GM19324 (cell line): ENCODE measurements at regions not wholly inside any gene's neighbourhood (a gene's known extent, or its start where the extent isn't known, plus 50 kb on each side); places are given as distances from the start of the nearest gene placed in this dataset.

Experiments
- ATAC-seq: cut with Tn5 transposase; IDR thresholded peaks from one replicate; pipeline ENCODE4 v1.9.1; 2021; ENCODE audit warnings: mild to moderate bottlenecking, moderate library complexity; ENCODE audit not compliant: unreplicated experiment, low FRiP score

DNA sequence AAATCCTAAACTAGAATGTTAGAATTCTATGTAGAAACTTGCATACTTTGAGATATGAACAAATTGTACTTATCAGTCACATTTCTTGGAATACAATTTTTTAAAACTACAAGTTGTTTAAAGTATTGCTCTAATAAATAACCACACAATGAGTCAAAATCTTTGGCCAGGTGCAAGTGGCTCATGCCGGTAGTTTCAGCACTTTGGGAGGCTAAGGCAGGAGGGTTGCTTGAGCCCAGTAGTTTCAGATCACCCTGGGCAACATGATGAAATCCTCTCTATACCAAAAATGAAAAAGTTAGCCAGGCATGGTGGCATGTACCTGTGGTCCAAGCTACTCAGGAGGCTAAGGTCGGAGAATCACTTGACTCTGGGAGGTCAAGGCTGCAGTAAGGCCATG is 257.8 kb downstream of the COX7C start:
- no peak for ATAC-seq

DNA sequence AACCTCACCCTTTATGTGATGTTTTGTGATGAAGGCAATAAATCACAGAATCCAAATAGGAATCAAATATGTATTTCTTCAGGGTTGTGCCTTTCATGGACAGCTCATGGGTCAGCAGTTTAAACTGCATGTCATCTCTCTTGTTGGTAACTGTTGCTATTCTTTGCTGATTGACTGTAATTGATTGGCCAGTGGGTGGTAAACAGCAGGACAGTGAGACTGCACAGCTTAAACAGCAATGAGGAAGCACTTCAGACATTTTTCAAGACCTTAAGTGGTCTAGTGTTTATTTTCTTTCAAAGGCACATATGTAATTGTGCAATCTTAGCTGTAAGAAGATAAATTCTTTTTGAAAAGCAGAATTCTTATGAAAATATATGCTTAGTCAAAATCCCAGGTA is 260.5 kb downstream of the COX7C start:
- no peak for ATAC-seq

DNA sequence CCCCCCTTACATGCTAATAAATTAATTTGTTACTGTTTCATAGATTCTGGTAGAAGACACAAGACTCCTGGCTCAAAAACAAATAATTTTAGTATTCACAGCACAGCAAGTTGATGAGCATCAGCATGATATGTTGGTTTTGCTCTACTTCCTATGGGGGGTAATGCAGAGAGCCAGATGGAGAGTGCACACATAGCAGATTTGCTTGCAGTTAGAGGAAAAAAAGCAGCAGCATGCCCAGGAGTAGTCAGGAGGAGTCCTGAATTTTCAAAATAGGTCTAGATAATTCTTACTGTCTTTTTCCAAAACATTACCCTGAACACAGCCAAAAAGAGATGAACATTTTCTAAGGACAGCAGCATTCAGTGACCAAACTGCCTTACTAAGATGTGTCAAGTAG is 261.3 kb downstream of the COX7C start:
- ATAC-seq, result no peak

DNA sequence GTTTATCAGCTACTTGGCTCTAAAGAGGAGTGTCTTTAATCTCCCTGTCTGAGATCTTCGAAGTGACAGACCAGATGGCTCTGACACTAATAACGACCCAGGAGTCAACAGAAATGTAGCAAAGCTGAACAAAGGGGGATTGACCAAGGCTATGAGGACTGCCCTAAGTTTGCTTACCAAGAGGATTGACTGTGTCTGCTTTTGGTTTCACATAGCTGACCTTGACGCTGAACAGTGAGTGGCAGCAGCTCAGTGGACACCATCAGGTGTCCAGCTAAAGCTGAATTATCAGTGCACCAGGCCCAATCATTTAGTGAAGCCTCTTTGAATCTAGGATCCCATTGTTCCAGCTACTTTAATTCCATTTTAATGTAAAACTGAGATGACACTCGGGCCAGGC is 262.6 kb downstream of the COX7C start:
- no peak for ATAC-seq

DNA sequence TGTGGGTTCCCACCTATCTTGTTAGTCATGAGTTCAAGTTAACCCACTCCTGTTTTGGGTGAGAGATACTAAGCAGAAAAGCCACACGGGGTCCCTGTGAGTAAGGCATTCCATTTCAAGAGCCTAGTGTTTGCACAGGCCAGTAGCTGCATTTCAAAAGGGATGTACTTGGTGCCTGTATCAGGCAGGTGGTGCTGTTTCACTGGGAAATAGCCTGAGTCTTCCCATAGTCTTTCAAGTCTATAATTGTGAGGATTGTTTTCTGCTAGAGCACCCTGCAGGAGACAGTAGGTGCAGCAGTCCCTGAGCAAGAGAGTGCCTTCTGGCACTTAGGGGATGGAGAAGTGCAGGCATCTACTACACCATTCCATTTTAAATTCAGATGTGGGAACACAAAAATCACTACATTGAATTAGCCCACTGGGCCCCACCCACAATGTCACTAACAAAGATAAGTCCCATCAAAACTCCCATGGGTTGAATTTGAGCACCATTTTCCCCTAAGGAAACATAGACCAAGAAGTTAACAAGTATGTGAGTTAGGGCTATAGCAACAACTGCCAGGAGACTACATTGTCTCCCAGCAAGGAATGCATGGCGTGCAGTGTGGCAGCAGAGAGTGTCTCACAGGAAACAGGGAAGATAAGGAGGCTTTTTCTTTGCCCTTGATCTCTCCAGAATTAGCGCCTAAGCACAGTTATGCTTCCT is 263.2 kb downstream of the COX7C start:
- ATAC-seq, result no peak

DNA sequence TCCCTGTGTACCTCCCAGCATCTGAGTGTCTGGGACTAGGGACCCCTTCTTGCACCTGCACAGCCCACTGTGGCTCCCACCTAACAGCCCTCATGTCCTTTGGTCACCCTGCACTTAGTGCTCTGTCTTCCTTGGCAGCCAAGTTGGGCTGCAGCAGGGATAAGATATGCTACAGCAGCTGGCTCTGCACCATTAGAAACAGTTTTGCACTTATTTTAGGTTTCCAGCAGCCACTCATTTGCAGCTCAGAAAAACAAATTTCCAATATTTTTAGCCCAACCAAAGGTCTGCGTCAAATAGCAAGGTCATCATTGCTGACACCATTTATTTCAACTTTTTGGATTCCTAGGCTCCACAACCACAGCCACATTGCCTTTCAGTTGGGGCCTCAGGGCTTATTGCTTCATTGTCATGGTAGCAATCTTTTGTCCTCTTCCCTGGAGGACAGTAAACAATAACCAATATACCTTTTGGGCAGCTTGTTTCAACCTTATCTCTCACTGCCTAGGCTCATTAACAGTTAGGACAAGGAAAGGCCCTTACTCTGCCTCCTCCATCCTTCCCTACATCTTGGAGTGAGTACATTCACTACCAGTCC is 263.9 kb downstream of the COX7C start:
- no peak for ATAC-seq

DNA sequence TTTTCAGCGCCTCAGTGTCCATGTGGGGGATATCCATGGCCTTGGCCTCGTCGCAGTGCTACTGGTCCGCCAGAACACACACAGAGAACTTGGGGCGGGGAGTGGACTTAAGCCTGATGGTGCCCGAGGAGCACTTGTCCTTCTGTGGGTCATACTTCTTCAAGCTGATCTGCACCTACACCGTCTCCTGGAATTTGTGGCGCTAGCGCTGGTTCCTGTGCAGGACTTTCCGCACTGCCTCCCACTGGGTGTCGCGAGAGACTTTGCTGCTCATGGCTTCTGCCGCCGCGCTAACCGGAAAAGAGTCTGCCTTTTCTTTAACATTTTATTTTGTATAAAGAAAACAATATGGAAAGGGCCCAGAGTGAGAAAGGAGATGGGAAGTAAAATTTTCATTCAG is 266.9 kb downstream of the COX7C start:
- ATAC-seq, result no peak

DNA sequence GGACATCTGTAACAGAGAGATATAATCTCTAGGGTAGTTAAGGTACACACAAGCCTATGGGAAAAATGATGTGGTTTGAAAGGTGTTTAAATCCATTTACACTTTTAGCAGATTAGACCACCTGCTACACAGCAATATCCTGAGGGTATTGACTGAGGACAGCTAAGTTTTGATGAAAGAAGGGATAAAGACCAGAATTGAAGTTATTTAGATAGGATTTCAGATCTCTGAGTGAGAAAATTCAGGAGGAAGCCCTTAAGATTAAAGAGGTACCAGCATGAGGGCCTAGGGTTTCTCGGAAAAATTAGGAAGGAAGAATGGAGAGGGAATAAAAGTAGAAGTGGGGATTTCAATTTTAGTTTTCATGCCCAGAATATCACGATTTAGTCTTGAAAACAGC is 267.3 kb downstream of the COX7C start:
- no peak for ATAC-seq

DNA sequence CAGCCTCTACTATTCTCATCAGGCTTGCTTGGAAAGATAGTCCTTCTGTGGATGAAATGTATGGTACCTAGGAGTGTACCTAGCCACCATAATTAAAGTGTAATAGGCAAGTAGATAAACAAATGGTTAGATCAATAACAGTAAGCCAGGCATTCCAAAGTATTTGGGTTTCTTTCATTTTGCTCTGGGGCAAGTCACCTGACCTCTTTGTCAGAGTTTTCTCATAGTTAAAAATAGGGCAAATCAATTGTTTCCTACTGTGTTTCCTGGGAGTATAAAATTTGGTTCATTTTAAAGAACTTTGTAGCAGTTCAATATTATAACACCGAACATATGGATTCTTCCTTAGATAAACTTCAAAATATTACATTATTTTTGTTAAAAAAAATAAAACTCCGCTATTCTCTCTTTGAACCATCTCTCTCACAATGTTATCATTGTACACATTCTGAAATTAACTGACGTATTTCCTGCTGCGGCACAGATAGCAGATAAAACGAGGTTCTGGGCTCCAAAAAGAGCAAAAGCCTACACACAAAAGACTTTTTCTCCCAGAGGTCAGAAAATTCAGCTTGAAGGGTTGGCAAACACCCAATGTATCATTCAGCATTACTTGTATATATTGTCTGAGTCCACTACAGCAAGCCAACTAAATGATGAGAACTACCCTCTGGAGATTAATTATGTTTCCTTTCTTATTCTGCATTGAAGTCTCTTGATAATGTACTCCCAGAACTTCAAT is 267.9 kb downstream of the COX7C start:
- ATAC-seq, result no peak

DNA sequence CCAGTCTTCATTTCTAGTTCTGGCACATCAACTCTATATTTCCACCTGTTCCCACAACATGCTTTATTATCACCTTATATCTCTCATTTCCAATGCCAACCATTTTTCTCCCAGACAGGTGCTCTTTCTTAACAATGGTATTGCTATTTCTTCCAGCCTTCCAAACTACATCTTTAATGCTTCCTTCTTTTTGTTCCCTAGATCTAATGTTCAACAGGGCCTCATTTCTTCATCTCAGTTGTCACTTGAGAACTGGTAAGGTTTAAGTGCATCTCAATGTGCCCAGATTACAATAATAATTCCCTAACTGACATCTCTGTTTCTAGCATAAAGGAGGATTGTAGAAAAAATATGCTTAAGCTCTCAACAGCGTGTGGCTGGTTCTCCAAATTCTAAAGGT is 272.6 kb downstream of the COX7C start:
- ATAC-seq, result no peak

DNA sequence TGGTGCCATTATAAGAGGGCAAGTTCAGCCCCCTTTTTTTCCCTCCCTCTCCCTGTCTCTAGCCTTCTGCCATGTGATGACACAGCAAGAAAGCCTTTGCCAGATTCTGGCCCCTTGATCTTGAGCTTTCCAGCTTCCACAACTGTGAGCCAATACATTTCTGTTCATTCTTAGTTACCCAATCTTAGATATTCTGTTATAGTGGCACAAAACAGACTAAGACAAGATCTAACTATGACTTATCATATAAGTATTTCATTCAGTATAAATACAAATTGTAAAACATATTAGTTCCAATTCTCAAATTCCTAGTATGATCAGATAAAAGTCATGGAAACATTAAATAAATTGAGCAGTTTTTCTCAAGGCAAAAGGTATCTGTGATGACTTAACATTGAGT is 276.3 kb downstream of the COX7C start:
- ATAC-seq, result no peak

DNA sequence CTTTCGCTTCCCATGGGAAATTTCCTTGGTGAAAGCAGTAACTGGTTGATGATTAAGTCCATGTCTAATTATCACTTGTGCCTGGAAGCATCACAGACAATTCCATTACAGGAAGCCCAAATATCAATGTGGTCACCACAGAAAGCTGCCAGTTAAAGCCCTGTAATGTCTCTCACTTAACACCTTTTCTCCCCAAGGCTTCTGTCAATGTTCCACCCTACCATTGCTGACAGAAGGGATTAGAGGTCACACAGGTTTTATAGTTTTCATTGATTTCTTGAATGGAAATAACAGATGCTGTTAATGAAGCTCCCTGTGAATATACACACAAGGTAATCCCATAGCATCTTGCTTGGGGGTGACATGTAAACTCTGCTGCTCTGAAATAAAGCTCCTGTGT is 279.2 kb downstream of the COX7C start:
- ATAC-seq, result no peak

DNA sequence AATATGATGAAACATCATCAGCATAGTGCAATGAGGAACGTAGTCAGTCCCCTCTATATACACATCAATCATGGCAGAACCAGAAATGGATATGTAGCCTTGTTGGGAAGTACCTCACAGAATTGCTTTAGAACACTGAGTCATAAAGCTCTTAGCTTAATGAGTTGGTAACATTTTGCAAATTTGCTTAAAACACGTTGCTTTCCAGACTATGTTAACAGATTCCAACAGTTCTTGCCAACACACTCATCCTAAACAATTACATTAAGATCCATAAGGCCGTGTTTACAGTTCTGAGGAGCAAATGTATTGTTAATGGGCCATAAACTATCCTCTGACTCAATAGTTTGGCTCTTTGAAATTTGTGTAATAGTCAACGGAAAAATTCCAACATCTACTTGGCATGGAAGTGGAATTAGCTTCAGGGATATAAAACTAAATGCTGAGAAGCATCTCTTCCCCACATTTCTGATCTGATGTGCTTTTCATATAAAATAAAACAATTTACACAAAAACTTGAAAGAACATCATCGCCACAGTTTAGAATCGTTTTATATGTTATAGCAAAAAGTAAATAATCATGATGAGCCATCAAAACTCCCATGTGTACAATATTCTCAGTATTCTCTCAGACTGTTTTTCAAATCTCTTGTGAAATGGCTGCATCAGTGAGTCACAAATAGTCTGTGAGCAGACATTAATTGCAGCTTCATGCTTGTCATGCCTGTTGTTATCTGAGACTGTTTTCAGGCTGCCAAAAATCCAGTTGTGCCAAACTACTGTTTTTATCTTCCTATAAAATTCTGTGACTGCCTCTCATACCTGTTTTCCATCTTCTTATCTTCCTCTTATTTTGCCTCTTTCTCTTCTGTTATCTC is 291.9 kb downstream of the COX7C start:
- ATAC-seq, result no peak

DNA sequence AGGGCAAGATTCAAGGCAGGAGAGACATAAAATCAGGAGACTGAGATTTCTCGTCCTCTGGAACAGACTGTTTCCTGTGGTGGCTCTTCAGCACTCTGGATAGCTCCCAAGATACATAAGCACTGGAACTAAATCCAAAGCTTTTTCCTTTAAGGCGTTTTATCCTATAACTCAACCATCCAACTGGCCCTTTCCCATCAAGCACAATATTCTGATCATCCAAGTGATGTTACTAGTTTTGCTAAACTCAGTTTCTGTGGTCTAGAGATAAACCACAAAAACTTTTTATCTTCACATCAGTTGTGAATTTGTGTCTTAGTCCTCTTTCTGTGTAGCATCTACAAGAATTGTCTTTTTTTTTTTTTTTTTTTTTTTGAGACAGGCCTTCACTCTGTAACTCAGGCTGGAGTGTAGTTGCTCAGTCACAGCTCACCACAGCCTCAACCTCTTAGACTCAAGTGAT is 299.4 kb downstream of the COX7C start:
- ATAC-seq, result no peak

DNA sequence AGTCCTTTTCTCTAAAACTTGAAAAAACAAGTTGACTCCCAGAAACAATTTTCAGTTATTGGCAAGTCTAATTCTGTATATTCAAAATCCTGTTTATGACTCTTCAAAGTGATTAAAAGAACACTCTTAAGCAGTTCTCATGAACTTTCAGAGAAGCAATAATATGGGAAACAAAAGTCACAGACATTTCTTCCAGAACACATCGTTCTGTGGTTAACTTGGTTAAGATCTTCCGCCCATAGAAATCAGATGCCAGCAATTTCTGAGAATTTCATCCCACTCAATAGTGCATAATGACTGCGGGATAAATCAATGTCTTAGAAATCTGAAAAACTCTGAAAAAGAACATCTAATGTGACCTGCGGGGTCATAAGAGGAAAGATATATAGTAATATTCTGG is 300.5 kb downstream of the COX7C start:
- no peak for ATAC-seq

DNA sequence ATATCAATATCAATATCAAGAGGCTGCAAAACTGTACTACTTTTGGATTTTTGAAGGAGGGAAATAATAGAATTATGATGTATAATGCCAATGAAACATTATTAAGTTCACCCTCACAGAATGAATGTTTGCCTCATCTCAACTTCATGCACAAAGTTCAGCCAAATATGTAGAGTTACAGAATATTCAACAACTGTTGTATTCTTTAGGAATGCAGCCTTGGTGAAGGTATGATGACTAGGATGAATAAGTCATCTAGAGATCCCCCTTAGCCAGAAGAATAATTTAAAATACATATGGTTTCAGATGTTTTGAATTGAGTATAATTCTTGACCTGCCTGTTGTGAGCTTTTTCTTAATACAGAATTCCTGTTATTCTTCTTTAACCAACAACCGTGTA is 308.3 kb downstream of the COX7C start:
- no peak for ATAC-seq

DNA sequence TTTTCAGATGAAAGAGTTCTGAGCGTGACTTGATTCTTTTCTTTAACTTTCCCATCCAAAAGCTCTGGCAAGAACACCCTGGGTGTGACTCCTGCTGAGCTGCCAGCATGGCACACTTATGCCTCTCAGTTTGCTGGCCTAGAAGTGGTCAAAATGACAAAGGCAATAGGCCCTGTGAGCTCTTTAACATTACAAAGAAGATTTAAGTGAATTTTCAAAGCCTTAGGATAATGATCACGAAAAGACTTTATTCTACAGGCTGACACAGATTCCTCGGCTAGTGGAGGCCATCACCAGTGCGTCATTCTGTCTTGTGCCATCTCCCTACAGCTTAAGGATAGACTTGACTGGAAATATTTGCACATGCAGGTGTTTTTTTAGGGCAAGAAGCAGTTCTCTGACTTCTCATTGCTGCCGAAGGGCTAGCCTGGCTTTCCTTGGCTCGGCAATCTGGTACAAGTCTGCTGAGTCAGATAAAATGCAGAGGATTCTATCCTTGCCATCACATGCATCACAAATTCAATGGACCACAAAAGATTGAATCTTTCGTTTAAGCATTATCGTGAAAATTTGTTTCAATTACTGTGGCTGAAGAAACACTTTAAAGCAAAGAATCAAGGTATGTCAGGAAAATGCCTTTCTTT is 311.5 kb downstream of the COX7C start:
- no peak for ATAC-seq

DNA sequence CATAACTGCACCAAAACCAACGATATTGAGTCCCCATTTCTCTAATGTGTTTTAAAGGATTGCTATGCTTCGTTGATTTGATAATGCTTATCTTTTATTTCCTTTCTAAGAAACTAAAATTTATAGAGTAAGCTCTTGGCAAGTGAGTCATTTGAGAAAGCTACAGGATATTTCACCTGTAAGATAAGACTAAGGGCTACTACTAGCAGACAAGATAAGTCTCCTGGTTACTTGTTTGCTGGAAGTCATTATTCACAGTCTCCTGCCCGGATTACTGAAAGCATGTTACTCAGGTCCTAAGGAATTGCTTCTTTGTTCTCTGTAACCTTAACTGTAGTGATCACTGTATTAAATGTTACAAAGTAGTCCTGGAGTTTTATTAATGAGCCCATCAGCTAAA is 315.9 kb upstream of the RASA1 start:
- no peak for ATAC-seq

DNA sequence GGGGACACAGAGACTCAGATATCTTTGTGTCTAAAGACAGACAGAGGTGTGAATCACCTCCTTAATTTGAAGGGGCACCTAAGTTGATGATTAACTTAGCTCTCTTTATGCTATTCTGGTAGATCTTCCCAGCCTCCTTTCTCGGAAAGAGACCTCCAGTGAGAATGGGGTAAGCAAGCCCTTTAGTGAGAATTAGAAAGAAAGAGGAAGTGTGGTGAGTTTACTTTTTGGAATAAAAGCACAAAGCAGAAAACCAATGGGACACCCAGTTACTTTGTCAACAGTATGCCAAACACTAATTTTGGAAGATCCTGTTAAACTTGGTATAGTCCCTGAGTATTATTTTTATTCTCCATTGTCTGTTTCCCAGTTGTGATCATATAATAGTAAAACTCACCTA is 302.8 kb upstream of the RASA1 start:
- ATAC-seq, result no peak

DNA sequence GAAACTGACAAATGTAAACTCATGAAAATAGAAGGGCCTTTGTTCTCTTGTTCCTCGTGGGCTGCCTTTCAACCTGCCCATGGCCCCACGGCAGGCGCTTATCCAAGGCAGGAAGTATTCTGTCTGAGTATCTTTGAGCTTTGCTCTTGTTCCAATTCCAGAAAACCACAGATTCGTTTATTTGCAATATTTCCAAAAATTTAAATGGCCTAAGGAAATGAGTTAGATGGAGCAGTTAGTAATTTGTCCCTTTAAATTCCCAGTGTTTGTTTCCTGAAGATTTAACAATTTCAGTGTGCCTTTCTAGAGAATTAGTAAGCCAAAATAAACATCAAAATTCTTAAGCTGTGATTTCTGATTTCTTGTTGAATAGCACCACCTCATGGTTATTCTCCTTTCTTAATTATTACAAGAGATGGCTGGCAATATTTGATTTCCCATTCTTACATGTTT is 299.4 kb upstream of the RASA1 start:
- no peak for ATAC-seq
